Hypothalamus (tissue), 51 donors: ENCODE measurements at regions not wholly inside any gene's neighbourhood (a gene's known extent, or its start where the extent isn't known, plus 50 kb on each side); places are given as distances from the start of the nearest gene placed in this dataset.

Experiments used
- DNase-seq, 51 donors: peaks; one replicate each; lab custom pipeline; 2025; lab: John Stamatoyannopoulos, UW

DNA sequence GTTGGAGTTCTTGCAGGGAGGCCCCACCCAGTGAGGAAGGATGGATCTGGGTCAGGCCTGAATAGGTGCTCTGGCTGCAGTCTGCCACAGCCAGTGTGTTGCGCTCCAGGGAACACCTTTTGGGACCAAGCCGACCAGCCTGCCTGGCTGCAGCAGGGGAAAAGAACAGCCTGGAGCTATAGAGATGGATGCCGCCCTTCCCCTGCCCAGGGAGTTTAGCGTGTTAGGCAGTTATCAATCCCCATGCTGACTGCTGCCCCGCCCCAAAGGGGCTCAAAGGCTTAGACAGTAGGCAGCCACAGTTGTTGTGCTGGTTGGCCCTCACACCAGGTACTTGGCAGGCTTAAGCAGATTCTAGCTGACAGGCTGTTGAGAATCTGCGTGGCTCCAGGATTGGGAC, 153.4 kb upstream of the ADAMTS19 start:
- DNase-seq, result no peak

DNA sequence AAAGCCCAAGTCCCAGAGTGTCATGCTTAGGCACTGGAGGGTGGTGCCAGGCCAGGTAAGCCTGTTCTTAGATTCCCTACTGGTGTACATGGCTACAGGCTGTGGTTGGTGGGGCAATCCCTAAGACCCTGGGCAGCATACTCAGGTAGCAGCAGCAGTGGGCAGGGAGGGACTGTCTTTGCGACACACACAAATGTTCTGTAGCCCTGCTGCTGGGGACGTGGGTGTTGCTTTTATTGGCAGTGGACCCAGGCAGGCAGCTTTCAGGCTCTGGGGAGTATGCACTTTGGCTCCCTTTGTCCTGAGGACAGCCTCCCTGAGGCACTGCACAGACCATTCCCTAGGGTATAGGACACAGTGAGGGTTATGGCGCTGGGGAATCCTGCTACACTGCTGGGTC, 137.1 kb upstream of the ADAMTS19 start:
- DNase-seq, result no peak

DNA sequence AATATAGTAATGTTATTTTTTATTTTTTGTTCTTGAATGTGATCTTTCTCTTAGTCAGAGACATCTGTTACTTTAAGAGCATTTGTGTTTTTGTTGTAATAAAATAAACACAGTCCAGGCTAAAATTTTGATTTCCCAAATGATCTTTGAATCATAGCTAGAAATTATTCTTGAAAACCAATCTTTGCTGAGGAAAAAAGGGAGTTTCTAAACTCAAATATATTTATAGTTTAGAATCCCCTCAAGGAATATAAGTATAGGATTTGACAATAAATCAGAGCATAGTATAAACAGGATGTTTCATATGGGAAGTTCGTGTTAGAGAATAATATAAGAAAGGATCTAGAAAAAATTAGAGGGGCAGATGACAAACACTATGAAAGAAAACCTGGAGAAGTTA, 118.8 kb upstream of the ADAMTS19 start:
- no peak for DNase-seq

DNA sequence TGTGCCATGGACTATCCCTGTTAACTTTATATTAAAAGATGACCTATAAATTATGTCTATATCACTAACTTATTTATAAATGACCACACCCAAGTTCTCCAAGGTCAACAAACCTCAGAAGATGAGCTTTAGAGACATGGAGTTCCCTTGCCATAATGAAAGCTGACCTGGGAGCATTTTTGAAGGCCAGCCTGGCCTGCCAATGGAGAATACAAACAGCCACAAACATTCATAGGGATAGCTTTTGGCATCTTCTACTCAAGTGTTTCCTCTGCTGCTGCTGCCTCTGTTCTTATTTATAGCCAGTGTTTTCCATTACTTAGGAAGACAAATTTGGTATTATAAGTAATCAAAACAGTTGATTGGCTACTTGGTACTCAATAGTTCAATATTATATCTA, 117.3 kb upstream of the ADAMTS19 start:
- no peak for DNase-seq

DNA sequence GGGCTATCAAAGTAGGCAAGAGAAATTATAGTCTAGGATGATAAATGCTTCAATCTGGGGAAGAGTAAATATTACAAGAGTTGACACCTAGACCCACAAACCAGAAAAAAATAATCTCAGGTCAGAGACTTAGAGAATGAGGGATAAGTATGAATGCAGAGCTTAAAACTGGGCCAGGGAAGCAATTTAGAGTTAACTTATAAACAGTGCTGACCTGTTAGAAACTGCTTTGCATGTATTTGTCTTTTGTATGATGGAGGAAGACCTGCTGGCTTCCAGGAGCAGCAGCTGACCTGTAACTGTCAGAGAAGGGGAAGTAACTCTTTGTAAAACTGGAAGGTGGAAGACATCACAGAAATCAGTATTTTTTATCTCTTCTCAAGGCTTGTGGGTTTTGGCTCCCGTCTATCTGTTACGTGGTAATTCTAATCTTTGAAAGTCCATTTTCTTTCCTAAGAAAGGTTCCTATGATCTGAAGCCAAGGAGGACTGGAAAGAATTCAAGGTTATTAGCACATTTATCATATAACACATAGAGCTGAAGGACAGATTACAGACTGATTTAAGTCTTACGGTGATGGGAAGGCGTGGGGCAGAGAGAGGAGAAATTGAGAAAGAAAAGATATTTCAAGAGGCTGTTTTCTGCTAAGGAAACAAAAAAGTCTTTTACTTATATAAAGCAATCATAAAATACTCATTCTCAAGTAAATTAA, 114.7 kb upstream of the ADAMTS19 start:
- no peak for DNase-seq

DNA sequence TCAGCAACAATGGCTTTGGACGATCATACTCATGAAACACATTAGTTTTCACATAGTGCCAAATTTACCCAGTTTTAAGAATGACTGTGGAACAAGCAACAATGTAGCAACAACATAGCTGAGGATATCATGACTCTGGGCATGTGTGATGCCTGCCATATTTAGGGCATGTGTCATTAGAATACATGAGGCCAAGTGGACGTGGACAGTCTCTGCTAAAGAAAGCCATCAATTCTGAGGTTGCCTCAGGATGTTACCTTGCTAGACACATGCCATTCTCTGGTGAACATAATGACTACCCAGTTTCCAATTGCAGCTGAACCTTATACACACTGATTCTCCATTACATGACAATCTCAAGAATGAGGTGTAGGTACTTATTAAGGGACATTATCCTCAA, 103.3 kb upstream of the ADAMTS19 start:
- no peak for DNase-seq

DNA sequence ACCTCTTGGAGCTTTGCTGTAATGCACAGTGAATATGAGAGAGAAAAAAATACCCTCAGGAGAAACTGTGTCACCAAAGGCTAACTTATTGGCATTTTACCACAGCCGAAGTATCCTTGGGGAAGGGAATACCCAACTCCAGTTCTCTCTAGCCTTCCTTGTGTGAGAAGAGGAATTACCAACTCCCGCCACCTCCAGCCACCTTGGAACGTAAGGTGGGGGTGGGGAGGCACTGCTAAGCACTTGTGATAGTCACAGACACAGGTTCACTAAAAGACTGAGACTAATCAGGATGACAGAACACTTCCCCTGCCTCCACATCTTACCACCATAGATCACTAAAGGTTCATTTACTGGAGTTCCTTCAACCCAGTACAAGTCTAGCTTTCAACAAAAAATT, 102.0 kb upstream of the ADAMTS19 start:
- DNase-seq, result no peak

DNA sequence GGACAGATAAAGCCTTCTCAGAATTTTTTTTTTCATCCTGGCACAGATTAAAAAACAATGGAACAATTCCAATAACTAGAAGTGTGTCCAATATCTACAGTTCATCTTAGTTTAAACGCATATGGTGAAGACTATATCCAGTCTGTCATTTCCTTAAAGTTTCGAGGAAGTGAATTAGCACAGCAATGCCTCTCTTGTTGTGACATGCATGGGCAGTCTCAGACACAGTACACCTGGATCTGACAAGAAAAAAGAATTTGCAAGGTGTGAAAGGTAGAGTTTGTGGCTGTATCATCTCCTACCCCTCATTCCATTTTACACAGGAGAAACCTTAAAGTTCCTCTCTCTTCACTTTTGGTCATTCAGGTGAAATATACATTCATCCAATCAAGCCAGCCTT, 100.6 kb upstream of the ADAMTS19 start:
- no peak for DNase-seq

DNA sequence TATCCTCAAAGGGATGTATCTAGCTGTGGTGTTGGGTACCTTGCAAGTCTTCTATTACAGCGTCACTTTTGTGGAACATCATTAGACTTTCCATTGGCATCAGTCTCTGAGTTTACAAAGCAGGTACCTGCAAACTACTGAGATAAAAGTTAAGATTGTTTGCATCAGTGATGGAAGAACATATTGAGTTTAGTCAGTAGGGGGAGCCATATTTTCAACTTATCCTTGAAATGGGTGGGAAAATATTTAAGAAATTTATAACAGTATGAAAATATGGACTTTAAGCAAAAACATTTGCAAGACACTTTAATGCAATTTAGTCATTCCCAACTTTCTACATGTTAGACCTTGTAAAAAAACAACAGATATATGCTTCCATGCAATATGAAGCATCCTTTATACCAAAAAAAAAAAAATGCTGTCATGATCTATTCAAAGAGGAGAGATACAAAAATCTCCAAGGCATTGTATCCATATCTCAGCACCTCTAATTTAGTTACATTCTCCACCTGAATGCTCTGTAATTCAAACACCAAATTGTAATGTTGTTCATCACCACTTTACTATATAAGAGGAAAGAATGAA, 98.6 kb upstream of the ADAMTS19 start:
- DNase-seq, result no peak

DNA sequence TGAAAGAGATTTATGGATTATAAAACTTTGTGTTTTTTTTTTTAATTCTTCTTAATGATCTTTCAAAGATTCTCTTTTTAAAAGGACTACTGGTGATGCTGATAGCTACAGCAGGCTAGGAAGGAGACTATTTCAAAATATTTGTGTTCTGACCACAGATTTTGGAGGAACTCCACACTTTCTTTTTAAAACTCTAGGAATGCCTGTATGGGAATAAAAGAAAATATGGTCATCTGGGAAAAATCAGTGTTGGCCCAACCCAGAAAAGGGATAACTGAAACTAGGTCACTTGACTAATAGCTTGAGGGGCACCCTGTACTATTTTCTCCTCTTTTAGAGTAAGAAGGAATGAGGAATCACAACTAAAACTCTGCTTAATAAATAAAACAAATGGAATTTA, 97.6 kb upstream of the ADAMTS19 start:
- no peak for DNase-seq

DNA sequence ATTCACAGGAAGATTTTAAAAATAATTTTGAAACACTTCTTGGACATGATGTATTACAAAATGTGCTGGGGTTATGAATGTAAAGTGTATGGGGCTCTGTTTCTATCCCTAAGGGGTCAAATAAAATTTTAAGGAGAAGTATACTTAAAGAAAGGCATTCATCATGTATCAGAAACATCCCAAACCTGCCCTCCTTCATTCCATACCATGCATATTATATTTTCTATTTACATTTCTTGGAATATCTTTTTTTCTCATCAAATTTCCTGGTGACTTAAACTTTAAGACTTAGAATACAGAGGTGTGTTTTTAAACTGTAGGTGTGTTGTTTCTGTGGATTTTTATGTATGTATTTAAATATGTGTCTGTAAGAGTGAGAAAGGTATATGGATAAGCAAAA, 96.1 kb upstream of the ADAMTS19 start:
- DNase-seq, result no peak

DNA sequence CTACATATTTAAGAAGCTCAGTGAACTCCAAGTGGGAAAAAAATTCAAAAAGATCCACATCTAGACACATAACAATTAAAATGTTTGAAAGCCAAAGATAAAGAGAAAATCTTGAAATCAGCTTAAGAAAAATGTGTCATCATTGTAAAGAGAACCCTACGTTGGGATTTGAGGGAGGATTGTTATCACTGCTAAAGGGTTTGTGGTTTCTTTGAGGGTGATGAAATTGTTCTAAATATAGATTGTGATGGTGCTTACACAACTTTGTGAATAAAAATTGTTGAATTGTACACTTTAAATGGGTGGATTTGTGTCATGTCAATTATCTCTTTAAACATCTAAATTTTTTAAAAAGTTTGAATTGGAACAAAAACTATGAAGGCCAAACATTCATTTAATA, 92.2 kb upstream of the ADAMTS19 start:
- DNase-seq, result no peak

DNA sequence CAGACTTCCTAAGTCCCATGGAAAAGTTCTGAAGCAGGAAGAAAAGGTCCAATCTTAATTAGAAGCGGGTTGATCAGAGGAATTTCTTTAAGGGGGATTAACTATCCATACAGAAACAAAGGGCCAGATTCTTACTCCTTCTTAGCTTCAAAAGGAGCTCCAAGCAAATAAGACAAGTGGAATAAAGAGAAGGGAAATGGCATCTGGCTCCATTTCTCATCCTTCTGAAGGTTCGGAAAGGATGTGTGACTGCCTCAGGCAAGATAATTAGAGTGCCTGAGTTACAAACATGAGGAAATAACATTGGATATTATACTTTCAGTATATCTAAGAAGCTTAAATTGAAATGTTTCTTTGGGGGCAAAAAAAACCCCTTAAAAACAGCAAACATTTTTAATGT, 88.1 kb upstream of the ADAMTS19 start:
- no peak for DNase-seq

DNA sequence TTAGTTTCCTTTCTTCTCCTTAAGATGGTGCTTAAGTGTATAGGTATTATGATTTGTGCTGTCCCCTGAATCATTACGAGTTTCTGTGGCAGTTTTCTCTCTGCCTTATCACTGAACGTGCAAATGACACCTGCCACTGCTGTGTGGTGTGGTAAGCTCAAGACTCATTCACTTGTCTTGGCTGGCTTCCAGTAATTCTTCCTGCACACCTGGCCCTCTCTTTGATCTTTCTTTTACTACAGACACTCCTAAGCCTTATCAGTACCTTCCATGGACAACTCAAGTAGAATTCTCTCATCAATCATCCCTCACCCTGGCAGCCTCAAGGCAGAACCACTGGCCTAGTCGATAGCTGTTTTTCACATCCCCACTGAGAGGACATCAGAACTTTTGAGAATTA, 82.6 kb upstream of the ADAMTS19 start:
- no peak for DNase-seq

DNA sequence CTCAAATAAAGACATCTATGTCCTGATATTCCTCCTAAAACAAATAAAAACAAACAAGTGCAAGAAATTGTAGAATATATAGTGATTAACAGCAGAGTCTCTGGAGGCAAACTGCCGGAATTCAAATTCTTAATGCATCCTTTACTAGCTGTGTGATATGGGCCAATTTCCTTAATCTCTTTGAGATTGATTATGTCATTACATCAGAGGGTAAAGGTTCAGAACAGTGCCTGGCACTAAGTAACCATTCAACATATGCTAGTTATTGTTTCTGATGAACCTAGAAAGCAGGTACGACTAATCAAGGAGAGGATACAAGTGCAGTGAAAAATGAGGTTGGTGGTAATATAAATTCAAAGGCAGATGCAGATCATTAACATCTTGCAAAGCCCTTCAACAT, 81.1 kb upstream of the ADAMTS19 start:
- DNase-seq, result no peak

DNA sequence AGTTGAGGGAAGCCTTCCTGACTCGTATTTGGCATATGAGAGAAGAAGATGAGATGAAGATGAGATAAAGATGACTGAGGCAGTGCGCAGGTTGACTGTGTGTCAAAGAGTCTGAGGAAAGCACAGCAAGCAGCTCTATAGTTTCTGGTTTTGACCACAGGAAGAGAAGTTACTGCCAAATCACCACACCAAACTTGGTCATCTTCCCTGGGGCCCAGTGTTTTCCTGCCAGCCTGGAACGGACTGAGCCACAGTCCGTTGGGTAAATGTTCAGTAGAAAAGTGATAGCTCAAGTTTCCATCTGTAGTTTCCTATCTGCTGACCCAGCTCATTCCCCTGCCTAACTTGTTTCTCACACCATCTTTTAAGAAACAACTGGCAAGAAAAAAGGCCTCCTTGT, 80.7 kb upstream of the ADAMTS19 start:
- no peak for DNase-seq

DNA sequence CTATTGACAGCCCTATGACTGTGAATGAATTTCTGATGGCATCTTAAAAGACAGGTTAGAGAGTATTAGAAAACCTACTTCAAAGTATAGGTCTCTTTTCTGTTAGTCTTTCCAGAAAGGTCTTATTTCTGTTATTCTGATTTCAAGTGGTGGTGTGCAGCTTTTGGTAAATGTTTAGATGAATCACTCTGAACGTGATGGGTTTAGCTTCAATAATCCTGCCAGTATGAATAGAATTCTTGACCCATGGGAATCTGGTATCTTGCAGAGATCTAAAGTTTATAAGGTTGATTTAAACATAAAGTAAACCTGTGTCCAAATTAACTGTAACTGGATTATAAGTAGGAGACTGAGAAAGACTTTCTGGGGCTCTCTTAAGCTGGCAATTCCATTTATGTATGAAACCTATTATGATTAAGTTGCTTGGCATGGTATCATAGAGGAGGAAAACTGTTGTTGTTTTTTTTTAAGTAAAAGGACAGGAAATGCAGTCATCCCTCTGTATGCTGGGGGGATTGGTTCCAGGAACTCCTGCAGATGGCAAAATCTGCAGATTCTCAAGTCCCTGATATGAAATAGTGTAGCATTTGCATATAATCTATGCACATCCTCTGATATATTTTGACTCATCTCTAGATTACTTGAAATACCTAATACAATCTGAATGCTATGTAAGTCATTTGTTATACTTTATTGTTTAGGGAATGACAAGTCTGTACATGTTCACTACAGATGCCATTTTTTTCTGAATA, 77.0 kb upstream of the ADAMTS19 start:
- no peak for DNase-seq

DNA sequence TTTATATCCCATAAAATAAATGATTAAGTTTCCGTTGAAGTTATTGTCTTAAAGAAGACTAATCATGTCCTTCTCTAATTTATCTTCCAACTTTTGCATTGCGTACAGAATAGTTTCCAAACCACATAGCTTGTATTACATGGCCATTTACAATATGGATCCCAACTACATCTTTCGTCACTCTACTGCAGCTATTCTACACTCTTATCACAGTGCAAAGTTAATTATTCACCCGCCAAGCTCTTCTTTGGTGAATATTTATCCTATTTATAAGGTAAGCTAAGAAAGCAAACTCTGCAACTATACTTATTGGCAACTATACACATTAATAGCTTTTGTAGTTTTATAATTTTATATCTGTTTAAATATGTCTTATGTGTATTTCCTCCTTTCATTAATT, 75.9 kb upstream of the ADAMTS19 start:
- no peak for DNase-seq

DNA sequence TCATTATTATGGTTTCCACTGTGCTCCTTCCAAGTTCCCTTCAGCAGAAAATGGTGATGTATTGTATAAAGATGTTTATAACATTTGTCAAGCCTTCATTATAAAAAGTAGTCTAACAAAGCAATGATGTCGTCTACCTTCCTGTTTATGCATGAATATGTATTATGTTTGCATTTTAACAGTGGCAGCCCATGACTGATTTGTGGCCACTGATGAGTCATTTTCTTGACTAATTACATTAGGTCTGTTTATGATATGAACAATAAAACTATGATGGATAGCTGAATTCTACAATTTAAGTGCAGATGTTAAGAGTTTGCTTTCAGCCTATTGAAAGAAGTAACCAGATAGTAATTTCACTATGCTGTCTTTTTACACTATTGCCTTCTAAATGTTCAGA, 75.4 kb upstream of the ADAMTS19 start:
- DNase-seq, result no peak

DNA sequence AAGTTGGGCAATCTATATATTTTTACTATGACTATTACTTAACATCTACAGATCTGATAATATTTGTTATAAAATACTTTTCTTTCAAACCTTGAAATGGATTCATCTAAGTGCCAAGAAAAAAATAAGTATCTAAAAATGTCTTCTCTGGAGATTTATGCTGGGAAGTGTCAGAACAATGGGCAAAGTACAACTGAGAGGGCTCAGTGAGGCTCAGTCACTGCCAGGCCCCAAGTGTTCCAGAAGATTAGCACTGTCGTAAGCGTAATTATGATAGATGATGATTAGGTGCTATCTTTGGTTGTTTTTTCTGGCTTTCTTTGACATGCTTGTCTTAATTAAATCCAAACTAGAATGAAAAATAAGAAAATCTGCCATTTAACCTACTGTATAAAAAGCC, 72.2 kb upstream of the ADAMTS19 start:
- no peak for DNase-seq

DNA sequence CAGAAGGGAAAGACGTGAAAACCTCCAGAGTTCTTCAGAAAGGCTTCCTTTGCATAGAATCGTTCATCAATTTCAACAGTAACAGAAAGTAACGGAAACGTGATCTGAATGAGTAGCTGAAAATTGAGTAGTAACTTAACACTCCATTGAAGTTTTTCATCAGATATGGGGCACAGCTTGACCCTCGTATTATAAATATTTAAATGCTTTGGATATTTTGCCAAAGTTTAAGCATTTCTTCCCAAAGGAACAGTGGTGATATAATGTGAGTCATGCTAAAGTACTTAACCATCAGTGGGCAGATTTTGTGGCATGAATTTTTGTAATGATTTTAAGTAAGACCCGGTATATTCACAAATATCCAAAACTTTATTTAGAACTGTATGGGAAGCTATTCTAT, 67.4 kb upstream of the ADAMTS19 start:
- DNase-seq, result no peak

DNA sequence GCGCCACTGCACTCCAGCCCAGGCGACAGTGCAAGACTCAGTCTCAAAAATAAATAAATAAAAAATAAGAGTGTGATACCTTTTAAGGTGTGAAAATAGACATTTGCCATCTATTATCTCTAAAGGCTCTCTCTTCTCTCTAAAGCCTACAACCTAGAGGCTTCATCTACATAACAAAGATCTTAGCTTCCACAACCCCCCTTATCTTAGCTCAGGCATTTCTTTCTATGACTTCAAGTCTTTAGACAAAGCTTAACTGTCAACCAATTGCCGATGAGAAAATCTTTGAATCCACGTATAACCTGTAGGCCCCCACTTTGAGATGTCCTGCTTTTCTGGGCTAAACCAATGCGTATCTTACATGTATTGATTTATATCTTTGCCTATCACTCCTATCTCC, 64.9 kb upstream of the ADAMTS19 start:
- no peak for DNase-seq
